ENCODE measurements at regions not wholly inside any gene's neighbourhood (a gene's known extent, or its start where the extent isn't known, plus 50 kb on each side); places are given as distances from the start of the nearest gene placed in this dataset.

DNA sequence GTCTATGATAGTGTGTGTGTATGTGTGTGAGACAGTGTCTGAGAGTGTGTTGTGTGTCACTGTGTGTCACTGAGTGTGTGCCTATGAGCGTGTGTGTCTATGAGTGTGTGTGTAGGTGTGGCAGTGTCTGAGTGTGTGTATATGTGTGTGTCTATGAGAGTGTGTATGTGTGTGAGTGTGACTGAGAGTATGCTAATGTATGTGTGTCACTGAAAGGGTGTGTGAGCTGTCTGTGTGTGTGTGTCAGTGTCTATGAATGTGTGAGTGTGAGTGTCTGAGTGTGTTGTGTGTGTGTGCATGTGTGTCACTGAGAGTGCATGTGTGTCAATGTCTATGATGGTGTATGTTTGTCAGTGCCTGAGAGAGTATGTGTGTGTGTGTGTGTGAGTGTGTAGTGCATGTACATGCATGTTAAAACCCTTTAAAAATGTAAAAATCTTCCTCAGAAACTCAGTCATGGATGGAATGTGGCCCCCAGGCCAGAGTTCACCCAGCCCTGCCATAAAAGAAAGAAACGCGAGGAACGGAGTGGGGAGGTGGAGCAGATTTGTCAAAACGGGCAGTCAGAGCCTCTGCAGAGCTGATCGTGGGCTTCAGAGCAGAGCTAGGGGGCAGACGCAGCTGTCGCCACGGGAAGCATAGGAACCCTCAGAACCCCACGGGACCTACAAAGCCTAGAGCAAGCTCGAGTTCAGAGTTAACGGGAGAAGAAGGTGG lies 218.8 kb downstream of the CTTN start:
- TF ChIP-seq MXI1 (conservative IDR thresholded peaks at IDR 0.05; ENCODE audit: poor library complexity, severe bottlenecking), result no peak
- TF ChIP-seq, protein P1, sequence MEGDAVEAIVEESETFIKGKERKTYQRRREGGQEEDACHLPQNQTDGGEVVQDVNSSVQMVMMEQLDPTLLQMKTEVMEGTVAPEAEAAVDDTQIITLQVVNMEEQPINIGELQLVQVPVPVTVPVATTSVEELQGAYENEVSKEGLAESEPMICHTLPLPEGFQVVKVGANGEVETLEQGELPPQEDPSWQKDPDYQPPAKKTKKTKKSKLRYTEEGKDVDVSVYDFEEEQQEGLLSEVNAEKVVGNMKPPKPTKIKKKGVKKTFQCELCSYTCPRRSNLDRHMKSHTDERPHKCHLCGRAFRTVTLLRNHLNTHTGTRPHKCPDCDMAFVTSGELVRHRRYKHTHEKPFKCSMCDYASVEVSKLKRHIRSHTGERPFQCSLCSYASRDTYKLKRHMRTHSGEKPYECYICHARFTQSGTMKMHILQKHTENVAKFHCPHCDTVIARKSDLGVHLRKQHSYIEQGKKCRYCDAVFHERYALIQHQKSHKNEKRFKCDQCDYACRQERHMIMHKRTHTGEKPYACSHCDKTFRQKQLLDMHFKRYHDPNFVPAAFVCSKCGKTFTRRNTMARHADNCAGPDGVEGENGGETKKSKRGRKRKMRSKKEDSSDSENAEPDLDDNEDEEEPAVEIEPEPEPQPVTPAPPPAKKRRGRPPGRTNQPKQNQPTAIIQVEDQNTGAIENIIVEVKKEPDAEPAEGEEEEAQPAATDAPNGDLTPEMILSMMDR (IDR thresholded peaks at IDR 0.05; ENCODE audit: poor library complexity, severe bottlenecking), result no peak
- TF ChIP-seq SMC3 (conservative IDR thresholded peaks at IDR 0.05; ENCODE audit: poor library complexity), result no peak
- TF ChIP-seq EZH2 (IDR thresholded peaks at IDR 0.05; ENCODE audit: borderline replicate concordance, insufficient read depth, low read length, poor library complexity, severe bottlenecking), result no peak
- TF ChIP-seq, protein P2, sequence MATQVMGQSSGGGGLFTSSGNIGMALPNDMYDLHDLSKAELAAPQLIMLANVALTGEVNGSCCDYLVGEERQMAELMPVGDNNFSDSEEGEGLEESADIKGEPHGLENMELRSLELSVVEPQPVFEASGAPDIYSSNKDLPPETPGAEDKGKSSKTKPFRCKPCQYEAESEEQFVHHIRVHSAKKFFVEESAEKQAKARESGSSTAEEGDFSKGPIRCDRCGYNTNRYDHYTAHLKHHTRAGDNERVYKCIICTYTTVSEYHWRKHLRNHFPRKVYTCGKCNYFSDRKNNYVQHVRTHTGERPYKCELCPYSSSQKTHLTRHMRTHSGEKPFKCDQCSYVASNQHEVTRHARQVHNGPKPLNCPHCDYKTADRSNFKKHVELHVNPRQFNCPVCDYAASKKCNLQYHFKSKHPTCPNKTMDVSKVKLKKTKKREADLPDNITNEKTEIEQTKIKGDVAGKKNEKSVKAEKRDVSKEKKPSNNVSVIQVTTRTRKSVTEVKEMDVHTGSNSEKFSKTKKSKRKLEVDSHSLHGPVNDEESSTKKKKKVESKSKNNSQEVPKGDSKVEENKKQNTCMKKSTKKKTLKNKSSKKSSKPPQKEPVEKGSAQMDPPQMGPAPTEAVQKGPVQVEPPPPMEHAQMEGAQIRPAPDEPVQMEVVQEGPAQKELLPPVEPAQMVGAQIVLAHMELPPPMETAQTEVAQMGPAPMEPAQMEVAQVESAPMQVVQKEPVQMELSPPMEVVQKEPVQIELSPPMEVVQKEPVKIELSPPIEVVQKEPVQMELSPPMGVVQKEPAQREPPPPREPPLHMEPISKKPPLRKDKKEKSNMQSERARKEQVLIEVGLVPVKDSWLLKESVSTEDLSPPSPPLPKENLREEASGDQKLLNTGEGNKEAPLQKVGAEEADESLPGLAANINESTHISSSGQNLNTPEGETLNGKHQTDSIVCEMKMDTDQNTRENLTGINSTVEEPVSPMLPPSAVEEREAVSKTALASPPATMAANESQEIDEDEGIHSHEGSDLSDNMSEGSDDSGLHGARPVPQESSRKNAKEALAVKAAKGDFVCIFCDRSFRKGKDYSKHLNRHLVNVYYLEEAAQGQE (IDR thresholded peaks at IDR 0.05; ENCODE audit: borderline replicate concordance), result no peak
- TF ChIP-seq TAF1 (IDR thresholded peaks at IDR 0.05; ENCODE audit: low read depth), result no peak
- TF ChIP-seq POLR2AphosphoS5 (IDR thresholded peaks at IDR 0.05), result no peak
- no peak for TF ChIP-seq RAD21 (conservative IDR thresholded peaks at IDR 0.05)
- no peak for TF ChIP-seq EP300 (conservative IDR thresholded peaks at IDR 0.05; ENCODE audit: poor library complexity, severe bottlenecking)
